ENCODE measurements at regions not wholly inside any gene's neighbourhood (a gene's known extent, or its start where the extent isn't known, plus 50 kb on each side); places are given as distances from the start of the nearest gene placed in this dataset.

DNA sequence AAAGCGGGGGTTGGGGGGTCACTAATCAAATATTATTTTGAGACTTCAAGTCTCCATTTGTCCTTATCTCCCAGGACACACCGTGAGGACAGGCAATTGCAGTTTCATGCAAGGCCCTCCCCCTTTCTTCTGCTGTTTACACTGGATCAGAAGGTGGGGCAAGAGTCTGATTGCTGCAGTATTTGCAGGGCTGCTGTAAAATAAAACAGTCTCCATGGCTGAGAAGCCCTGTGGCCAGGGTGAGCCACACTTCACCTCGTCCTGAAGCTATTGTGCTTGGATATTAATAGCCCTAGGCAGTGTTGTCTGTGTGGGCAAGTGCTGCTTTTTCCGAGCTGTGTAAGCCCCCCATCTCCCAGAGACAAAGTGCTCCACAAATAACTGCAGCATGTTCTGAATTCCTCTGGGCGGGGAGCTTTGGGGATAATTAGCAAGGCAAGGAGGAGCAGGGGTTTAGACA lies 187.4 kb upstream of the NTF3 start:
- no peaks in the 10 kb centered on the region for H3K36me3 Mint-ChIP-seq

DNA sequence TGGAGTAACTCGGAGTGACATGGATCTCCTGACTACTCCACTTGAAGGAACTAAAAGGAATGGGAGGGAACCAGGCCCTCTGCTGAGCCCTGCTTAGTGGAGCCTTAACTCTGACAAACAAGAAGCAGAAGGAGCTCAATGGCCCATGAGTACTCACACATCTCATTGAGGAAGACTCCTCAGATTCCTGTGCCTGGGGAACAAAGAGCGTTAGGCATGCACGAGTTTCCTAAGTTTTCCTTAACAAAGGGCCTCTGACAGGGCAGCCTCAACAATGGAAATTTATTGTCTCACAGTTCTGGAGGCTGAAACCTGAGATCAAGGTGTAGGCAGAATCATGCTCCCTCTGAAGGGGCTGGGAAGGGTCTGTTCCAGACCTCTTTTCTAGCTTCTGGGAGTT lies 185.7 kb upstream of the NTF3 start:
- Histone ChIP-seq H3K9me3 (replicated peaks in 1 of 2; ENCODE audit: control insufficient read depth in 1 of 2, insufficient read depth in 1 of 2, low read length in 2 of 2) (no peaks in the 10 kb centered on the region), H3K79me2 (ENCODE audit: insufficient read depth, low read length) (no peaks in the 10 kb centered on the region), H3K27ac (ENCODE audit: low read depth in 1 of 2, low read length in 2 of 2) (no peak overlapping the region), H3K4me1 (ENCODE audit: control insufficient read depth in 1 of 2, insufficient read depth in 2 of 2, low read length in 2 of 2) (no peaks in the 10 kb centered on the region), H3K4me2 (replicated peaks; ENCODE audit: extremely low read depth, low read length, poor library complexity, severe bottlenecking) (no peak overlapping the region), H4K20me1 (ENCODE audit: insufficient read depth, low read length) (no peaks in the 10 kb centered on the region), H2AFZ (ENCODE audit: insufficient read depth, low read depth, low read length, poor library complexity, severe bottlenecking) (no peak overlapping the region), H3K27me3 (ENCODE audit: control insufficient read depth in 2 of 2, insufficient read depth in 2 of 2, low read length in 2 of 2) (no peaks in the 10 kb centered on the region), H3K36me3 (replicated peaks in 1 of 2; ENCODE audit: control insufficient read depth in 1 of 2, insufficient read depth in 2 of 2, low read length in 2 of 2) (no peaks in the 10 kb centered on the region), H3K9ac (ENCODE audit: insufficient read depth, low read length, poor library complexity, severe bottlenecking) (no peak overlapping the region), H3K4me3 (replicated peaks in 1 of 3; ENCODE audit: low read depth in 2 of 3, low read length in 3 of 3) (no peak overlapping the region)
- TF ChIP-seq, protein P1, sequence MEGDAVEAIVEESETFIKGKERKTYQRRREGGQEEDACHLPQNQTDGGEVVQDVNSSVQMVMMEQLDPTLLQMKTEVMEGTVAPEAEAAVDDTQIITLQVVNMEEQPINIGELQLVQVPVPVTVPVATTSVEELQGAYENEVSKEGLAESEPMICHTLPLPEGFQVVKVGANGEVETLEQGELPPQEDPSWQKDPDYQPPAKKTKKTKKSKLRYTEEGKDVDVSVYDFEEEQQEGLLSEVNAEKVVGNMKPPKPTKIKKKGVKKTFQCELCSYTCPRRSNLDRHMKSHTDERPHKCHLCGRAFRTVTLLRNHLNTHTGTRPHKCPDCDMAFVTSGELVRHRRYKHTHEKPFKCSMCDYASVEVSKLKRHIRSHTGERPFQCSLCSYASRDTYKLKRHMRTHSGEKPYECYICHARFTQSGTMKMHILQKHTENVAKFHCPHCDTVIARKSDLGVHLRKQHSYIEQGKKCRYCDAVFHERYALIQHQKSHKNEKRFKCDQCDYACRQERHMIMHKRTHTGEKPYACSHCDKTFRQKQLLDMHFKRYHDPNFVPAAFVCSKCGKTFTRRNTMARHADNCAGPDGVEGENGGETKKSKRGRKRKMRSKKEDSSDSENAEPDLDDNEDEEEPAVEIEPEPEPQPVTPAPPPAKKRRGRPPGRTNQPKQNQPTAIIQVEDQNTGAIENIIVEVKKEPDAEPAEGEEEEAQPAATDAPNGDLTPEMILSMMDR (IDR thresholded peaks at IDR 0.05) = no peak
- Mint-ChIP-seq H3K9me3 (no peaks in the 10 kb centered on the region), H3K36me3 (no peaks in the 10 kb centered on the region), H3K27me3 (ENCODE audit: low read depth in 3 of 3) (peaks cover 0 to 10% (median 7%) of the 10 kb centered on the region in 3 donors), H3K27ac (no peak overlapping the region), H3K4me3 (no peak overlapping the region), H3K4me1 (no peaks in the 10 kb centered on the region)
- no peak for DNase-seq
- 75% methylated on average over 2 of the region's 3 CpGs for WGBS (ENCODE audit: insufficient coverage)
- intact Hi-C loops (cut with micrococcal nuclease) = no loop called here

More for the DNA sequence above, 187.4 kb upstream of the NTF3 start:
- Histone ChIP-seq H4K20me1 (ENCODE audit: insufficient read depth, low read length) (no peaks in the 10 kb centered on the region), H3K9ac (ENCODE audit: insufficient read depth, low read length, poor library complexity, severe bottlenecking) (no peak overlapping the region), H3K4me1 (ENCODE audit: control insufficient read depth in 1 of 2, insufficient read depth in 2 of 2, low read length in 2 of 2) (no peaks in the 10 kb centered on the region), H3K27me3 (ENCODE audit: control insufficient read depth in 2 of 2, insufficient read depth in 2 of 2, low read length in 2 of 2) (peaks cover 0 to 2% of the 10 kb centered on the region in 2 donors), H3K4me3 (replicated peaks in 1 of 3; ENCODE audit: low read depth in 2 of 3, low read length in 3 of 3) (no peak overlapping the region), H2AFZ (ENCODE audit: insufficient read depth, low read depth, low read length, poor library complexity, severe bottlenecking) (no peak overlapping the region), H3K36me3 (replicated peaks in 1 of 2; ENCODE audit: control insufficient read depth in 1 of 2, insufficient read depth in 2 of 2, low read length in 2 of 2) (no peaks in the 10 kb centered on the region), H3K9me3 (replicated peaks in 1 of 2; ENCODE audit: control insufficient read depth in 1 of 2, insufficient read depth in 1 of 2, low read length in 2 of 2) (no peaks in the 10 kb centered on the region), H3K4me2 (replicated peaks; ENCODE audit: extremely low read depth, low read length, poor library complexity, severe bottlenecking) (no peak overlapping the region), H3K27ac (ENCODE audit: low read depth in 1 of 2, low read length in 2 of 2) (no peak overlapping the region), H3K79me2 (ENCODE audit: insufficient read depth, low read length) (no peaks in the 10 kb centered on the region)
- no peaks in the 10 kb centered on the region for H3K4me1 Mint-ChIP-seq
- no peak overlapping the region for H3K27ac Mint-ChIP-seq
- intact Hi-C loops (cut with micrococcal nuclease) = no loop called here
- H3K4me3 Mint-ChIP-seq = no peak overlapping the region
- 60% methylated on average over 1 of the region's 5 CpGs for WGBS (ENCODE audit: insufficient coverage)
- peaks cover 0 to 10% (median 9%) of the 10 kb centered on the region in 3 donors for H3K27me3 Mint-ChIP-seq (ENCODE audit: low read depth in 3 of 3)
- TF ChIP-seq, protein P1 (IDR thresholded peaks at IDR 0.05) = no peak
- peaks cover 0 to 1% (median 0%) of the 10 kb centered on the region in 7 donors for H3K9me3 Mint-ChIP-seq
- no peak for DNase-seq
